GM23338 (cell line): ENCODE measurements at regions not wholly inside any gene's neighbourhood (a gene's known extent, or its start where the extent isn't known, plus 50 kb on each side); places are given as distances from the start of the nearest gene placed in this dataset.

Experiments
- ATAC-seq: fragments of 200-7000 bp; cut with Tn5 transposase; 3 replicates; pipeline ENCODE4 v1.9.1; 2020
- DNase-seq: peaks from one replicate; pipeline ENCODE4 v3.0.0-alpha.2; 2015; ENCODE audit warnings: low spot score
- H2AFZ ChIP-seq: fragments of 200-600 bp; sonication (generic); 2 replicates; pipeline ENCODE4 v1.8.0; 2016; ENCODE audit warnings: antibody characterized with exemption, mild to moderate bottlenecking, moderate library complexity
- H3F3A ChIP-seq: fragments of 200-600 bp; sonication (generic); replicated peaks from 2 replicates; pipeline ENCODE4 v1.8.0; 2017; ENCODE audit warnings: antibody characterized with exemption, mixed run types, low read depth
- H3K27ac ChIP-seq: fragments of 200-600 bp; sonication (generic); 2 replicates; pipeline ENCODE4 v1.6.1; 2016; ENCODE audit warnings: low read depth
- H3K27me3 ChIP-seq: fragments of 200-600 bp; sonication (generic); 2 replicates; pipeline ENCODE4 v1.8.0; 2016; ENCODE audit warnings: mild to moderate bottlenecking, mixed run types, moderate library complexity; ENCODE audit not compliant: insufficient read depth
- H3K36me3 ChIP-seq: fragments of 200-600 bp; sonication (generic); 2 replicates; pipeline ENCODE4 v1.8.0; 2016; ENCODE audit warnings: mild to moderate bottlenecking; ENCODE audit not compliant: insufficient read depth
- H3K4me1 ChIP-seq: fragments of 200-600 bp; sonication (generic); 2 replicates; pipeline ENCODE4 v1.8.0; 2016; ENCODE audit warnings: mild to moderate bottlenecking, moderate library complexity; ENCODE audit not compliant: insufficient read depth
- H3K4me2 ChIP-seq: fragments of 200-600 bp; sonication (generic); 2 replicates; pipeline ENCODE4 v1.7.1; 2017; ENCODE audit warnings: mixed run types
- H3K4me3 ChIP-seq: fragments of 200-600 bp; sonication (generic); 2 replicates; pipeline ENCODE4 v1.6.1; 2016; ENCODE audit warnings: mixed run types
- H3K79me2 ChIP-seq: fragments of 200-600 bp; sonication (generic); replicated peaks from 2 replicates; pipeline ENCODE4 v1.8.0; 2017; ENCODE audit warnings: mild to moderate bottlenecking; ENCODE audit not compliant: insufficient read depth
- H3K9me2 ChIP-seq: fragments of 200-600 bp; sonication (generic); 2 replicates; pipeline ENCODE4 v1.8.0; 2017; ENCODE audit not compliant: insufficient read depth
- H4K20me1 ChIP-seq: fragments of 200-600 bp; sonication (generic); replicated peaks from 2 replicates; pipeline ENCODE4 v1.8.0; 2017; ENCODE audit warnings: mild to moderate bottlenecking; ENCODE audit not compliant: insufficient read depth
- H3K27ac Mint-ChIP-seq: 2 replicates; pipeline ENCODE4 v1.8.0; 2020; ENCODE audit warnings: inconsistent platforms, mild to moderate bottlenecking, moderate library complexity, mixed read lengths
- H3K27me3 Mint-ChIP-seq: 3 replicates; pipeline ENCODE4 v1.8.0; 2022; ENCODE audit warnings: low read depth, mild to moderate bottlenecking, moderate library complexity, mixed read lengths, inconsistent platforms; ENCODE audit not compliant: insufficient read depth, poor library complexity
- H3K36me3 Mint-ChIP-seq: 3 replicates; pipeline ENCODE4 v1.8.0; 2021; ENCODE audit warnings: low read depth, mild to moderate bottlenecking, inconsistent platforms, moderate library complexity, mixed read lengths
- H3K4me1 Mint-ChIP-seq: 3 replicates; pipeline ENCODE4 v1.8.0; 2020; ENCODE audit warnings: mild to moderate bottlenecking, inconsistent platforms, mixed read lengths
- H3K4me3 Mint-ChIP-seq: 3 replicates; pipeline ENCODE4 v1.8.0; 2021; ENCODE audit warnings: moderate library complexity, mild to moderate bottlenecking, inconsistent platforms, mixed read lengths
- H3K9me3 Mint-ChIP-seq: 3 replicates; pipeline ENCODE4 v1.8.0; 2020; ENCODE audit warnings: moderate library complexity, mild to moderate bottlenecking, inconsistent platforms, mixed read lengths
- CREB1 ChIP-seq: fragments of 250-450 bp; sonication (Bioruptor Pico); IDR thresholded peaks from 2 replicates; pipeline ENCODE4 v1.5.0; 2020; ENCODE audit warnings: low read depth, mild to moderate bottlenecking, moderate library complexity
- CTCF ChIP-seq, 2 experiments: fragments of 200-600 bp in 1 of 2; sonication (generic) in 1 of 2; conservative IDR thresholded peaks; 2 replicates each; pipeline versions ENCODE4 v1.5.1 to v1.6.1; 2016 to 2017; ENCODE audit warnings: antibody characterized with exemption in 2 of 2, low read depth in 2 of 2, mild to moderate bottlenecking in 2 of 2, moderate library complexity in 1 of 2
- ETS1 ChIP-seq: IDR thresholded peaks from 2 replicates; pipeline ENCODE4 v1.6.1; 2016; ENCODE audit warnings: antibody characterized with exemption
- EZH2 ChIP-seq: fragments of 200-600 bp; sonication (generic); IDR thresholded peaks from one replicate; pipeline ENCODE4 v1.8.0; 2017; ENCODE audit warnings: antibody characterized with exemption, mild to moderate bottlenecking, low read depth; ENCODE audit not compliant: unreplicated experiment
- EZH2phosphoT487 ChIP-seq: fragments of 200-600 bp; sonication (generic); IDR thresholded peaks from one replicate; pipeline ENCODE4 v1.8.1; 2018; ENCODE audit warnings: antibody characterized with exemption; ENCODE audit not compliant: unreplicated experiment
- JUNB ChIP-seq: IDR thresholded peaks from one replicate; pipeline ENCODE4 v1.6.1; 2016; ENCODE audit warnings: antibody characterized with exemption; ENCODE audit not compliant: unreplicated experiment
- NANOG ChIP-seq: IDR thresholded peaks from 2 replicates; pipeline ENCODE4 v1.6.1; 2016; ENCODE audit warnings: antibody characterized with exemption, borderline replicate concordance
- POLR2AphosphoS5 ChIP-seq: IDR thresholded peaks from 2 replicates; pipeline ENCODE4 v1.6.1; 2016; ENCODE audit warnings: antibody characterized with exemption, low read depth
- REST ChIP-seq: IDR thresholded peaks from one replicate; pipeline ENCODE4 v1.6.1; 2018; ENCODE audit warnings: antibody characterized with exemption; ENCODE audit not compliant: unreplicated experiment
- STAT1 ChIP-seq: IDR thresholded peaks from one replicate; pipeline ENCODE4 v1.6.1; 2016; ENCODE audit warnings: antibody characterized with exemption; ENCODE audit not compliant: unreplicated experiment
- ZNF114 ChIP-seq: fragments of 250-450 bp; sonication (Bioruptor Pico); IDR thresholded peaks from 2 replicates; pipeline ENCODE4 v1.5.0; 2020; ENCODE audit warnings: mild to moderate bottlenecking, moderate library complexity
- ZNF331 ChIP-seq: fragments of 250-450 bp; sonication (Bioruptor Pico); IDR thresholded peaks from 2 replicates; pipeline ENCODE4 v1.5.0; 2020; ENCODE audit warnings: low read depth, mild to moderate bottlenecking, moderate library complexity
- ZNF462 ChIP-seq: fragments of 250-450 bp; sonication (Bioruptor Pico); IDR thresholded peaks from 2 replicates; pipeline ENCODE4 v1.5.0; 2020; ENCODE audit warnings: mild to moderate bottlenecking, moderate library complexity

GRCh38 chr18:54672109-54672508 lies 81.1 kb downstream of the DYNAP start:
- no peak overlapping the region for H2AFZ ChIP-seq
- Mint-ChIP-seq H3K27me3 (peaks cover 2% of the 10 kb centered on the region), H3K36me3 (peaks cover 29% of the 10 kb centered on the region; the same call in 2 of the 3 replicates), H3K27ac (no peak overlapping the region), H3K4me1 (no peaks in the 10 kb centered on the region), H3K4me3 (no peak overlapping the region), H3K9me3 (peaks cover 39% of the 10 kb centered on the region)
- H3F3A ChIP-seq: no peaks in the 10 kb centered on the region
- ATAC-seq (no peak), DNase-seq (no peak)
- no peak for TF ChIP-seq JUNB
- TF ChIP-seq ETS1: no peak
- no peak for TF ChIP-seq CREB1 (CRISPR knock-in tag)
- no peak for TF ChIP-seq EZH2phosphoT487
- no peak for TF ChIP-seq STAT1
- TF ChIP-seq REST: no peak
- TF ChIP-seq ZNF462: no peak
- TF ChIP-seq ZNF331 (CRISPR knock-in tag): no peak
- TF ChIP-seq POLR2AphosphoS5: no peak
- TF ChIP-seq NANOG: no peak
- no peak for TF ChIP-seq ZNF114 (CRISPR knock-in tag)
- no peak for TF ChIP-seq CTCF (conservative IDR thresholded peaks at IDR 0.05; ENCODE audit: low read depth in 2 of 2)
- TF ChIP-seq EZH2: no peak
- no peak overlapping the region for H3K4me3 ChIP-seq
- H3K4me1 ChIP-seq: no peaks in the 10 kb centered on the region
- no peak overlapping the region for H3K27ac ChIP-seq
- no peaks in the 10 kb centered on the region for H3K27me3 ChIP-seq
- no peaks in the 10 kb centered on the region for H3K9me2 ChIP-seq
- no peaks in the 10 kb centered on the region for H3K79me2 ChIP-seq
- no peak overlapping the region for H3K4me2 ChIP-seq
- H4K20me1 ChIP-seq: no peaks in the 10 kb centered on the region
- peaks cover 11% of the 10 kb centered on the region for H3K36me3 ChIP-seq
